ENCODE measurements at regions not wholly inside any gene's neighbourhood (a gene's known extent, or its start where the extent isn't known, plus 50 kb on each side); places are given as distances from the start of the nearest gene placed in this dataset.

DNA sequence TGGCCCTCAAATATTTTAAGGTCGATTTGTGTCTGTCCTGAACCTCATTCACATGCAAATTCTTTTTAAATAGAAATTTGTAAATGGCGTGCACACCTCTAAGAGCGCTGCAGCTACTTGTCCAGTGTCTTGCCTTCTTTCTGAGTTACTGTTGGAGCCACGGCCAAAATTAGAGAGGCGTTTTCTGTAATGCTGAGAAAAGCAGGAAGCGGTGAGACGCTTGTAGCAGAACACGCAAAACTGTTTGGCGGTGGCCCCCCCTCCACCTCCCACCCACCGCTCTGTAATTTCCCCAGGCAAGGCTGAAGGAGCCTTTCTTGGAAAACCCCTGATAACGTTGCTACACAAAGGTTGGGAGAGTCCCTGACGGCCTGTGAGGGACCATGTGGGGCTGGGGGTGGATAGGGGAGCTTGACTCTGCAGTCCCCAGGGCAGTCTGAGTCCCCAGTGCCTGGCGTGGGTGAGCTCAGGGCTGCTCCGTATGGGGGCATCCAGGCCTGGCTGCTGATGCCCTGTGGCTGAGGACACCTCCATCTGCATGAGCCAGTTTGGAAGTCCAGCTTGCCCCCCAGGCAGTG lies 96.5 kb downstream of the GADD45G start:
- H3K4me1 ChIP-seq (ENCODE audit: insufficient read depth, low read length, poor library complexity, severe bottlenecking) = no peaks in the 10 kb centered on the region
- TF ChIP-seq EZH2 (IDR thresholded peaks at IDR 0.05; ENCODE audit: borderline replicate concordance, low read depth, low read length, poor library complexity, severe bottlenecking) = no peak
- TF ChIP-seq, protein P1, sequence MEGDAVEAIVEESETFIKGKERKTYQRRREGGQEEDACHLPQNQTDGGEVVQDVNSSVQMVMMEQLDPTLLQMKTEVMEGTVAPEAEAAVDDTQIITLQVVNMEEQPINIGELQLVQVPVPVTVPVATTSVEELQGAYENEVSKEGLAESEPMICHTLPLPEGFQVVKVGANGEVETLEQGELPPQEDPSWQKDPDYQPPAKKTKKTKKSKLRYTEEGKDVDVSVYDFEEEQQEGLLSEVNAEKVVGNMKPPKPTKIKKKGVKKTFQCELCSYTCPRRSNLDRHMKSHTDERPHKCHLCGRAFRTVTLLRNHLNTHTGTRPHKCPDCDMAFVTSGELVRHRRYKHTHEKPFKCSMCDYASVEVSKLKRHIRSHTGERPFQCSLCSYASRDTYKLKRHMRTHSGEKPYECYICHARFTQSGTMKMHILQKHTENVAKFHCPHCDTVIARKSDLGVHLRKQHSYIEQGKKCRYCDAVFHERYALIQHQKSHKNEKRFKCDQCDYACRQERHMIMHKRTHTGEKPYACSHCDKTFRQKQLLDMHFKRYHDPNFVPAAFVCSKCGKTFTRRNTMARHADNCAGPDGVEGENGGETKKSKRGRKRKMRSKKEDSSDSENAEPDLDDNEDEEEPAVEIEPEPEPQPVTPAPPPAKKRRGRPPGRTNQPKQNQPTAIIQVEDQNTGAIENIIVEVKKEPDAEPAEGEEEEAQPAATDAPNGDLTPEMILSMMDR (conservative IDR thresholded peaks at IDR 0.05; ENCODE audit: low read depth, low read length) = no peak
- H3K27me3 ChIP-seq (replicated peaks; ENCODE audit: insufficient read depth, low read depth, low read length, poor library complexity) = no peaks in the 10 kb centered on the region
- no TSS peak for BruUV-seq (replicated peaks)
- H3K36me3 ChIP-seq (ENCODE audit: insufficient read depth, low read length, poor library complexity, severe bottlenecking) = no peaks in the 10 kb centered on the region
- no peaks in the 10 kb centered on the region for H3K9me3 ChIP-seq (ENCODE audit: low read depth, low read length, poor library complexity, severe bottlenecking)
- ChIA-PET CTCF (no interaction called here), POLR2A (ENCODE audit: low non-redundant PET) (no interaction called here)
- no peak overlapping the region for H3K27ac ChIP-seq (ENCODE audit: low read depth, low read length, poor library complexity, severe bottlenecking)
- intact Hi-C loops (cut with micrococcal nuclease; ENCODE audit: unreplicated experiment) = no loop called here
- H3K4me3 ChIP-seq (ENCODE audit: low read depth, low read length, poor library complexity, severe bottlenecking) = no peak overlapping the region
- no peak for DNase-seq (ENCODE audit: low spot score)

DNA sequence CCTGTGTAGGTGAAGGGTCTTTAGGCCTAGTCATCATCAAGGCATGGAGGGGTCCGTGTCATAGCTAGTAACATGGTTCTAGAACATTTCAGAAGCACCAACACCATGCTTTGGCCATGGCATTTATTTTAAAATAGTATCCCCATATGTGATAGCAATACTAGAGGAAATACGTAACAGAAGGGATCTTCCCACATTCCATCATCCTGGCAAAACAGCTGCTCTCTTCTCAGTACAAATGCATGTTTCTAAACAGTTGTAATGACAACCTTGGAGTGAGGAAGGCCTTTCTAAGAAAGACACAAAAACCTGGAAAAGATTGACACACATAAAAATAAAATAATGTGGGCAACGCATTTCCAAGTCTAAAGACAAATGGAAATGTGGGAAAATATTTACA lies 97.6 kb downstream of the GADD45G start:
- no peak for TF ChIP-seq EZH2 (IDR thresholded peaks at IDR 0.05; ENCODE audit: borderline replicate concordance, low read depth, low read length, poor library complexity, severe bottlenecking)
- TF ChIP-seq, protein P1 (conservative IDR thresholded peaks at IDR 0.05; ENCODE audit: low read depth, low read length) = no peak
- intact Hi-C loops (cut with micrococcal nuclease; ENCODE audit: unreplicated experiment) = no loop called here
- Histone ChIP-seq H3K4me1 (ENCODE audit: insufficient read depth, low read length, poor library complexity, severe bottlenecking) (no peaks in the 10 kb centered on the region), H3K36me3 (ENCODE audit: insufficient read depth, low read length, poor library complexity, severe bottlenecking) (no peaks in the 10 kb centered on the region), H3K27me3 (replicated peaks; ENCODE audit: insufficient read depth, low read depth, low read length, poor library complexity) (no peaks in the 10 kb centered on the region), H3K27ac (ENCODE audit: low read depth, low read length, poor library complexity, severe bottlenecking) (no peak overlapping the region), H3K4me3 (ENCODE audit: low read depth, low read length, poor library complexity, severe bottlenecking) (no peak overlapping the region), H3K9me3 (ENCODE audit: low read depth, low read length, poor library complexity, severe bottlenecking) (no peaks in the 10 kb centered on the region)
- ChIA-PET CTCF (no interaction called here), POLR2A (ENCODE audit: low non-redundant PET) (no interaction called here)
- BruUV-seq (replicated peaks) = no TSS peak
- no peak for DNase-seq (ENCODE audit: low spot score)

DNA sequence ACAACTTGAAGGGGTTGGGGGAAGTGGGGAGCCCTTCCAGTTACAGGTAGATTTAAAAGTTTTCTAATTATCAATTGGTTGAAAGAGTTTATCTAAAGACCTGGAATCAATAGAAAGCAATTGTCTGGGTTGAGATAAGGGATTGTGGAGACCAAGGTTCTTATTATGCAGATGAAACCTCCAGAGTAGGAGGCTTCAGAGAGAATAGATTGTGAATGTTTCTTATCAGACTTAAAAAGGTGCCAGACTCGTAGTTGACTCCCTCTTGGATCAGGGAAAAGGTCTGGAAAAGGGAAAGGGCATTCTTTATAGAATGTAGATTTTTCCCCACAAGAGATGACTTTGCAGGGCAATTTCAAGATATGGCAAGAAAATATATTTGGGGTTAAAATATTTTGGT lies 100.8 kb downstream of the GADD45G start:
- no peak overlapping the region for H3K4me3 ChIP-seq (ENCODE audit: low read depth, low read length, poor library complexity, severe bottlenecking)
- ChIA-PET CTCF (no interaction called here), POLR2A (ENCODE audit: low non-redundant PET) (no interaction called here)
- H3K27me3 ChIP-seq (replicated peaks; ENCODE audit: insufficient read depth, low read depth, low read length, poor library complexity) = no peaks in the 10 kb centered on the region
- intact Hi-C loops (cut with micrococcal nuclease; ENCODE audit: unreplicated experiment) = no loop called here
- H3K27ac ChIP-seq (ENCODE audit: low read depth, low read length, poor library complexity, severe bottlenecking) = no peak overlapping the region
- H3K4me1 ChIP-seq (ENCODE audit: insufficient read depth, low read length, poor library complexity, severe bottlenecking) = no peaks in the 10 kb centered on the region
- no peaks in the 10 kb centered on the region for H3K36me3 ChIP-seq (ENCODE audit: insufficient read depth, low read length, poor library complexity, severe bottlenecking)
- TF ChIP-seq EZH2 (IDR thresholded peaks at IDR 0.05; ENCODE audit: borderline replicate concordance, low read depth, low read length, poor library complexity, severe bottlenecking) = no peak
- TF ChIP-seq, protein P1 (conservative IDR thresholded peaks at IDR 0.05; ENCODE audit: low read depth, low read length) = no peak
- H3K9me3 ChIP-seq (ENCODE audit: low read depth, low read length, poor library complexity, severe bottlenecking) = no peaks in the 10 kb centered on the region
- DNase-seq (ENCODE audit: low spot score) = no peak
- no TSS peak for BruUV-seq (replicated peaks)
